GM12892 (cell line): ENCODE measurements at regions not wholly inside any gene's neighbourhood (a gene's known extent, or its start where the extent isn't known, plus 50 kb on each side); places are given as distances from the start of the nearest gene placed in this dataset.

ENCODE experiments used
- POLR2A ChIP-seq: IDR thresholded peaks from 2 replicates; pipeline ENCODE4 v1.6.1; 2011; ENCODE audit warnings: low read depth, low read length, control low read depth
- POLR2AphosphoS5 ChIP-seq: IDR thresholded peaks from 2 replicates; pipeline ENCODE4 v1.6.1; 2011; ENCODE audit warnings: low read depth, low read length, control low read depth
- TAF1 ChIP-seq: IDR thresholded peaks from 2 replicates; pipeline ENCODE4 v1.6.1; 2011; ENCODE audit warnings: low read depth, mild to moderate bottlenecking, control low read depth, low read length, borderline replicate concordance

DNA sequence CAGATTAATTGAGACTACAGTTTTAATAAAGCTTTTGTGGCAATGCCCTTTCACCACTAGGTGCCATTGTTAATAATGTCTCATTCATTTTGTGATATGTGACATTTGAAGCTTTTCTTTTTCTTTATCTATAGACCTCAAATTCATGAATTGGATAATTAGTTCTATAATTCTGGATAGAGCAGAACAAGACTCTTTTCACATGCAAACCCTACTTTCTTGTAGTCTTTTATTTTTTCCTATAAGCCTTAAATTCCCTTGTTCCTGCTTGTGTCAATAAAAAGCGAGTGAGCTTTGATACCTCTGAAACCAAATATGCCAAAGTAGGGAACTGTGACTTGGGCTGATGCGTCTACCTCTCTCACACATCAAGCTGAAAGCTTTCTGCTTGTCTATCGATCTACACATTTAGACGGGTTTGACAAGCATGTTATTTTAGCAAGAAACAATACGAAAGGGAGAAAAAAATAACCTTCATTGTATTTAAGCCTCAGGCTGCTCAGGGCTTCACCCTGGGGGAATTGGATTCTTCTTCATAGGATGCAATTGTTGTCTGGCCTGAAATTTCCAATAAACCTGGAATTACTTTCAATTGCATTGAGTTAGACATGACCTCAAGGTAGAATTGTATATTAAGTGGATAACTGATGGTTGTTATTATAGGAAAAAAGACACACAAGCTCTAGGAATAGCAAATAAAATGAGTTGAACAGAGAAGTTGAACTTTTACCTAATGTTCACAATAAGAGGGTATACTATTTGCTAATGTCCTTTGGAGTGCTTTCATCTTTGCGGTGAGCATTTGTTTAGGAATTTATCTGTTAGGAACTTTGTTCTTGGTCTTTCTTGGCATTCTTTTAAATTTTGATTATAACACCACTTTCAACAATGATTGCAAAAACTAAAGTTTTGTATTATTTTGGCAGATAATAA lies 1150.2 kb upstream of the PCDH9 start:
- TF ChIP-seq POLR2AphosphoS5 (no peak), POLR2A (no peak), TAF1 (no peak)
